ENCODE measurements at regions not wholly inside any gene's neighbourhood (a gene's known extent, or its start where the extent isn't known, plus 50 kb on each side); places are given as distances from the start of the nearest gene placed in this dataset.

- ATAC-seq (no peak), DNase-seq (ENCODE audit: low spot score) (no peak)
- no peak for TF ChIP-seq ESRRA (CRISPR knock-in tag; IDR thresholded peaks at IDR 0.05; ENCODE audit: borderline replicate concordance)
- TF ChIP-seq ZNF423 (CRISPR knock-in tag; IDR thresholded peaks at IDR 0.05): no peak
- TF ChIP-seq SMAD4 (CRISPR knock-in tag; IDR thresholded peaks at IDR 0.05): no peak
- TF ChIP-seq JAZF1 (CRISPR knock-in tag; IDR thresholded peaks at IDR 0.05): no peak
- TF ChIP-seq CREB1 (CRISPR knock-in tag; IDR thresholded peaks at IDR 0.05): no peak
- no peak for TF ChIP-seq ATF2 (CRISPR knock-in tag; IDR thresholded peaks at IDR 0.05; ENCODE audit: borderline replicate concordance, low read depth)
- TF ChIP-seq ZNF138 (CRISPR knock-in tag; conservative IDR thresholded peaks at IDR 0.05): no peak
- POLR2A ChIA-PET: no interaction called here
- no peaks in the 10 kb centered on the region for H3K27me3 Mint-ChIP-seq (ENCODE audit: low read depth)
- H3K9me3 Mint-ChIP-seq: no peaks in the 10 kb centered on the region
- no peak overlapping the region for H3K4me3 Mint-ChIP-seq
- no peak overlapping the region; the same call in 1 of the 2 replicates for H3K27ac Mint-ChIP-seq
- CTCF ChIA-PET: interaction anchor here (0.5 to 1.7 kb wide), 2 partner anchors 19 to 21 kb away, joined by 4 to 5 read pairs; no protein-coding TSS in a partner anchor
- H3K4me1 Mint-ChIP-seq: peaks cover 15% of the 10 kb centered on the region
- no peaks in the 10 kb centered on the region for H3K36me3 Mint-ChIP-seq
Observed at GRCh38 chr1:90613371-90613770, 103.7 kb downstream of the BARHL2 start.

GRCh38 chr1:90612033-90612432 lies 105.1 kb downstream of the BARHL2 start:
- Mint-ChIP-seq H3K27me3 (ENCODE audit: low read depth) (no peaks in the 10 kb centered on the region), H3K4me3 (no peak overlapping the region), H3K4me1 (peaks cover 18% of the 10 kb centered on the region), H3K36me3 (no peaks in the 10 kb centered on the region), H3K27ac (no peak overlapping the region), H3K9me3 (no peaks in the 10 kb centered on the region)
- POLR2A ChIA-PET: no interaction called here
- DNase-seq (ENCODE audit: low spot score) (no peak), ATAC-seq (no peak)
- TF ChIP-seq E2F1 (CRISPR knock-in tag; IDR thresholded peaks at IDR 0.05) (no peak), HMGXB4 (CRISPR knock-in tag; IDR thresholded peaks at IDR 0.05) (no peak)
- CTCF ChIA-PET: no interaction called here

GRCh38 chr1:90607736-90608135 lies 109.4 kb downstream of the BARHL2 start:
- 0 out of 2 replicates have a peak, but pooled peaks cover 4% of the 10 kb centered on the region for H3K4me1 Mint-ChIP-seq
- H3K9me3 Mint-ChIP-seq: no peaks in the 10 kb centered on the region
- no peak overlapping the region for H3K27ac Mint-ChIP-seq
- ATAC-seq (no peak), DNase-seq (ENCODE audit: low spot score) (no peak)
- H3K27me3 Mint-ChIP-seq (ENCODE audit: low read depth): no peaks in the 10 kb centered on the region
- no peaks in the 10 kb centered on the region for H3K36me3 Mint-ChIP-seq
- no peak overlapping the region for H3K4me3 Mint-ChIP-seq
- ChIA-PET POLR2A (no interaction called here), CTCF (no interaction called here)
- TF ChIP-seq ZNF219 (CRISPR knock-in tag; IDR thresholded peaks at IDR 0.05; ENCODE audit: borderline replicate concordance) (no peak), PREB (CRISPR knock-in tag; IDR thresholded peaks at IDR 0.05; ENCODE audit: borderline replicate concordance) (no peak), ATF3 (CRISPR knock-in tag; conservative IDR thresholded peaks at IDR 0.05) (no peak), ZNF317 (CRISPR knock-in tag; IDR thresholded peaks at IDR 0.05; ENCODE audit: borderline replicate concordance, low read depth) (no peak), USF2 (CRISPR knock-in tag; IDR thresholded peaks at IDR 0.05) (no peak), RORB (CRISPR knock-in tag; IDR thresholded peaks at IDR 0.05) (no peak), ZNF263 (CRISPR knock-in tag; IDR thresholded peaks at IDR 0.05; ENCODE audit: low read depth) (no peak), NR3C1 (CRISPR knock-in tag; conservative IDR thresholded peaks at IDR 0.05; ENCODE audit: low read depth) (no peak), ZNF138 (CRISPR knock-in tag; conservative IDR thresholded peaks at IDR 0.05) (no peak), TEAD1 (CRISPR knock-in tag; IDR thresholded peaks at IDR 0.05) (no peak), GRHL2 (CRISPR knock-in tag; IDR thresholded peaks at IDR 0.05; ENCODE audit: insufficient replicate concordance, severe bottlenecking) (no peak), FOXK1 (CRISPR knock-in tag; IDR thresholded peaks at IDR 0.05) (no peak), RELA (CRISPR knock-in tag; IDR thresholded peaks at IDR 0.05; ENCODE audit: borderline replicate concordance) (no peak), CREB1 (CRISPR knock-in tag; IDR thresholded peaks at IDR 0.05) (no peak), ARID4B (CRISPR knock-in tag; IDR thresholded peaks at IDR 0.05; ENCODE audit: borderline replicate concordance) (no peak)

Data from WTC11 (cell line).